Stimulated activated CD4-positive, alpha-beta T cell treated with anti-CD3 and anti-CD28 coated beads, TNF-alpha, amount 100 ng/mL, for 1 hour (primary cell): ENCODE measurements at regions not wholly inside any gene's neighbourhood (a gene's known extent, or its start where the extent isn't known, plus 50 kb on each side); places are given as distances from the start of the nearest gene placed in this dataset.
A peak's percentile ranks its signal among the peaks of the same experiment; 100 is the strongest.

ENCODE experiments used
- DNase-seq, 3 donors: peaks; one replicate each; pipeline ENCODE4 v3.0.0-alpha.2; 2020; ENCODE audit warnings: low read depth in 3 of 3, low spot score in 1 of 3

- DNase-seq: no peak
Measured at GRCh38 chr11:69904161-69904973, 85.2 kb upstream of the FGF3 start.

- DNase-seq: no peak
Measured at GRCh38 chr11:69904974-69905535, 85.8 kb upstream of the FGF3 start.

- DNase-seq: no peak
Measured at GRCh38 chr11:69905611-69906452, 86.6 kb upstream of the FGF3 start.

- DNase-seq: no peak
Measured at GRCh38 chr11:69906453-69906907, 87.3 kb upstream of the FGF3 start.

- no peak for DNase-seq
Measured at GRCh38 chr11:69907611-69908010, 88.4 kb upstream of the FGF3 start.

GRCh38 chr11:69908511-69909220 is 89.5 kb upstream of the FGF3 start:
- DNase-seq: no peak

- peak in 1 of 3 donors; percentile 11 for DNase-seq
Measured at GRCh38 chr11:69909561-69910518, 90.6 kb upstream of the FGF3 start.

GRCh38 chr11:69910519-69911309 is 91.5 kb upstream of the FGF3 start:
- no peak for DNase-seq

- DNase-seq: no peak
Measured at GRCh38 chr11:69911310-69912160, 92.3 kb upstream of the FGF3 start.

GRCh38 chr11:69912161-69912910 is 93.1 kb upstream of the FGF3 start:
- DNase-seq: no peak

- DNase-seq: no peak
Measured at GRCh38 chr11:69912911-69913451, 93.8 kb upstream of the FGF3 start.

- DNase-seq: no peak
Measured at GRCh38 chr11:69913591-69914285, 94.5 kb upstream of the FGF3 start.

GRCh38 chr11:69914286-69915150 is 95.3 kb upstream of the FGF3 start:
- DNase-seq: no peak

- no peak for DNase-seq
Measured at GRCh38 chr11:69915151-69915500, 95.9 kb upstream of the FGF3 start.

GRCh38 chr11:69915501-69916250 is 96.5 kb upstream of the FGF3 start:
- DNase-seq: peak in 1 of 3 donors; percentile 26
